Calu3 (cell line): ENCODE measurements at regions not wholly inside any gene's neighbourhood (a gene's known extent, or its start where the extent isn't known, plus 50 kb on each side); places are given as distances from the start of the nearest gene placed in this dataset.

Experiments used
- BruUV-seq: library from RNA; stranded (reverse); fragments of 400-500 nt; replicated peaks from 2 replicates; lab custom pipeline; 2021; lab: Mats Ljungman, UMichigan
- CTCF ChIA-PET: fragments of 300-600 bp; sonication (Branson Sonifier 250); formaldehyde crosslinking; loops from one replicate; lab custom pipeline; 2022; ENCODE audit warnings: antibody characterized with exemption; lab: Charles Lee
- DNase-seq: peaks from one replicate; pipeline ENCODE4 v3.0.0; 2022
- H3K27ac Mint-ChIP-seq: one replicate; pipeline ENCODE4 v1.8.0; 2022; ENCODE audit warnings: mixed read lengths; ENCODE audit not compliant: unreplicated experiment
- H3K27me3 Mint-ChIP-seq: one replicate; pipeline ENCODE4 v1.8.0; 2022; ENCODE audit warnings: mixed read lengths; ENCODE audit not compliant: unreplicated experiment
- H3K36me3 Mint-ChIP-seq: one replicate; pipeline ENCODE4 v1.8.0; 2022; ENCODE audit warnings: mild to moderate bottlenecking, moderate library complexity, mixed read lengths; ENCODE audit not compliant: insufficient read depth, unreplicated experiment
- H3K4me1 Mint-ChIP-seq: one replicate; pipeline ENCODE4 v1.8.0; 2022; ENCODE audit warnings: mild to moderate bottlenecking, low read depth, mixed read lengths; ENCODE audit not compliant: unreplicated experiment
- H3K4me3 Mint-ChIP-seq: one replicate; pipeline ENCODE4 v1.8.0; 2022; ENCODE audit warnings: mild to moderate bottlenecking, low read depth, moderate library complexity, mixed read lengths; ENCODE audit not compliant: unreplicated experiment
- H3K9me3 Mint-ChIP-seq: one replicate; pipeline ENCODE4 v1.8.0; 2022; ENCODE audit warnings: low read depth, mixed read lengths; ENCODE audit not compliant: unreplicated experiment
- intact Hi-C: fragments of 100-400 bp; cut with micrococcal nuclease; formaldehyde crosslinking; loops from one replicate; pipeline ENCODE4 v1.10.0; 2022; ENCODE audit not compliant: unreplicated experiment
- TF ChIP-seq, protein P1 (sequence below): fragments of 200-600 bp; IDR thresholded peaks from one replicate; pipeline ENCODE4 v1.8.0; 2022; ENCODE audit warnings: antibody characterized with exemption; ENCODE audit not compliant: unreplicated experiment

DNA sequence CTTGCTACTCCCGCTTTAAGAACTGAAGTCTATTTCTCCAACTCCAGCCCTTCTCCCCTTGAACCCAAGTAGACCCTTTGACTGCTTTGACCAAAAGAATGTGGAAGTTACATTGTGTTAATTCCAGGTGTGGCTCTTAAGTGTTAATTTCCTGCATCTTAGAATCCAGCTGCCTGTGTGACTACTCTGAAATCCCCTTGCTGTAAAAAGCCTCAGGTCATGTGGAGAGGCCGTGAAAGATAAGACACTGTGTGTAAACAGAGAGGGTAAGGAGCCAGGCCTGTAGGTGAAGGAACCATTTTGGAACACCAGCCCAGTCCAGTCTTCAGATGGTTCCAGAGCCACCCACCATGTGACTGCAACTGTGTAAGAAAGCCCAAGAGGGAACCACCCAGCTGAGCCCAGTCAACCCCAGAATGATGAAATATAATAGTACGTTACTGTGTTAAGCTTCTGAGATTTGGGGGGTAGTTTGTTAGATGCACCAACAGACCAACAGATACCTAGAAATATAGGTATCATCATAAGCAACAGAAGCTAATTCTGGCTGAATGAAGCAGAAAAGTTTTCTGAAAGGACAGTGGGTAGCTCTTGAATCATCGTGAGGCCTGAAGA is 59.4 kb upstream of the CCDC112 start:
- no peak for DNase-seq
- intact Hi-C loops = loop anchor here (5.0 kb wide), 1 partner anchor 44 kb away; no protein-coding TSS in a partner anchor
- no peaks in the 10 kb centered on the region for H3K27me3 Mint-ChIP-seq
- H3K27ac Mint-ChIP-seq = no peak overlapping the region
- TF ChIP-seq, protein P1, sequence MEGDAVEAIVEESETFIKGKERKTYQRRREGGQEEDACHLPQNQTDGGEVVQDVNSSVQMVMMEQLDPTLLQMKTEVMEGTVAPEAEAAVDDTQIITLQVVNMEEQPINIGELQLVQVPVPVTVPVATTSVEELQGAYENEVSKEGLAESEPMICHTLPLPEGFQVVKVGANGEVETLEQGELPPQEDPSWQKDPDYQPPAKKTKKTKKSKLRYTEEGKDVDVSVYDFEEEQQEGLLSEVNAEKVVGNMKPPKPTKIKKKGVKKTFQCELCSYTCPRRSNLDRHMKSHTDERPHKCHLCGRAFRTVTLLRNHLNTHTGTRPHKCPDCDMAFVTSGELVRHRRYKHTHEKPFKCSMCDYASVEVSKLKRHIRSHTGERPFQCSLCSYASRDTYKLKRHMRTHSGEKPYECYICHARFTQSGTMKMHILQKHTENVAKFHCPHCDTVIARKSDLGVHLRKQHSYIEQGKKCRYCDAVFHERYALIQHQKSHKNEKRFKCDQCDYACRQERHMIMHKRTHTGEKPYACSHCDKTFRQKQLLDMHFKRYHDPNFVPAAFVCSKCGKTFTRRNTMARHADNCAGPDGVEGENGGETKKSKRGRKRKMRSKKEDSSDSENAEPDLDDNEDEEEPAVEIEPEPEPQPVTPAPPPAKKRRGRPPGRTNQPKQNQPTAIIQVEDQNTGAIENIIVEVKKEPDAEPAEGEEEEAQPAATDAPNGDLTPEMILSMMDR = no peak
- CTCF ChIA-PET = no interaction called here
- H3K4me3 Mint-ChIP-seq = no peak overlapping the region
- no peaks in the 10 kb centered on the region for H3K36me3 Mint-ChIP-seq
- no TSS peak for BruUV-seq
- no peaks in the 10 kb centered on the region for H3K9me3 Mint-ChIP-seq
- H3K4me1 Mint-ChIP-seq = peaks cover 46% of the 10 kb centered on the region

DNA sequence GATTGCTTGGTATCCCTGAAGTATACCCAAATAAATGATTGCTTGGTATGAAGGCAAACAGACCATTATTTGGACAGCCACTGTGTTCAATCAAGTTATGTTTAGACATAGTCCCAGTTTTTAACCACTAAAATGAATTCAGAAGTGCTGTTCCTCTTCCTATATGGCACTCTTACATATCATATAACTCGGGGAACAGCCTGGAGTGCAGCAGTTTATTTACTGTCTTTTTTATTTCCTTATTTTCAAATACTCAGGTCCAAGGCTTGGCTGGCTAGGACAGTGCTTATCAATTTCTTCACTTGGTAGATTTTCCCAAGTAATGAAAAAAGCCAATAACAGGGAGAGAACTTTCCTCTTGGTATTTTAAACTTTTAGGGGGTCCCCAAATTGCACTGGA is 58.6 kb upstream of the CCDC112 start:
- Mint-ChIP-seq H3K27me3 (no peaks in the 10 kb centered on the region), H3K4me1 (peaks cover 47% of the 10 kb centered on the region), H3K9me3 (no peaks in the 10 kb centered on the region), H3K27ac (no peak overlapping the region), H3K36me3 (no peaks in the 10 kb centered on the region), H3K4me3 (no peak overlapping the region)
- intact Hi-C loops = loop anchor here (5.0 kb wide), 1 partner anchor 43 kb away; no protein-coding TSS in a partner anchor
- CTCF ChIA-PET = interaction anchor here (1.0 kb wide), 1 partner anchor 12 kb away, joined by 3 read pairs; no protein-coding TSS in a partner anchor
- BruUV-seq = no TSS peak
- DNase-seq = no peak
- TF ChIP-seq, protein P1 = no peak

GRCh38 chr5:115354246-115354645 is 57.8 kb upstream of the CCDC112 start:
- DNase-seq = no peak
- H3K36me3 Mint-ChIP-seq = no peaks in the 10 kb centered on the region
- H3K9me3 Mint-ChIP-seq = no peaks in the 10 kb centered on the region
- CTCF ChIA-PET = interaction anchor here (1.0 to 1.1 kb wide), 2 partner anchors 11 to 21 kb away, joined by 3 read pairs; no protein-coding TSS in a partner anchor
- no peak overlapping the region for H3K27ac Mint-ChIP-seq
- BruUV-seq = no TSS peak
- H3K4me3 Mint-ChIP-seq = no peak overlapping the region
- intact Hi-C loops = no loop called here
- TF ChIP-seq, protein P1 = no peak
- H3K27me3 Mint-ChIP-seq = no peaks in the 10 kb centered on the region
- H3K4me1 Mint-ChIP-seq = peaks cover 47% of the 10 kb centered on the region

- H3K27me3 Mint-ChIP-seq = no peaks in the 10 kb centered on the region
- no peak overlapping the region for H3K27ac Mint-ChIP-seq
- DNase-seq = no peak
- BruUV-seq = no TSS peak
- H3K4me3 Mint-ChIP-seq = no peak overlapping the region
- H3K4me1 Mint-ChIP-seq = peaks cover 60% of the 10 kb centered on the region
- CTCF ChIA-PET = no interaction called here
- intact Hi-C loops = no loop called here
- TF ChIP-seq, protein P1 = no peak
- no peaks in the 10 kb centered on the region for H3K9me3 Mint-ChIP-seq
- H3K36me3 Mint-ChIP-seq = no peaks in the 10 kb centered on the region
These were observed 56.1 kb upstream of the CCDC112 start for GRCh38 chr5:115352571-115352970.
